ENCODE measurements at regions not wholly inside any gene's neighbourhood (a gene's known extent, or its start where the extent isn't known, plus 50 kb on each side); places are given as distances from the start of the nearest gene placed in this dataset.

- DNase-seq, result no peak
- Histone ChIP-seq H3K4me3 (no peak overlapping the region), H3K27me3 (no peaks in the 10 kb centered on the region), H3K36me3 (replicated peaks in 1 of 2) (no peaks in the 10 kb centered on the region), H3K27ac (no peak overlapping the region), H3K4me1 (replicated peaks in 1 of 2) (no peaks in the 10 kb centered on the region), H3K9me3 (replicated peaks in 1 of 3) (no peaks in the 10 kb centered on the region)
- 80 to 98% (median 92%) methylated on average over 4 of the region's 4 CpGs for WGBS, 4 donors
- no peak for TF ChIP-seq POLR2A (IDR thresholded peaks at IDR 0.05)
- TF ChIP-seq, protein P1, sequence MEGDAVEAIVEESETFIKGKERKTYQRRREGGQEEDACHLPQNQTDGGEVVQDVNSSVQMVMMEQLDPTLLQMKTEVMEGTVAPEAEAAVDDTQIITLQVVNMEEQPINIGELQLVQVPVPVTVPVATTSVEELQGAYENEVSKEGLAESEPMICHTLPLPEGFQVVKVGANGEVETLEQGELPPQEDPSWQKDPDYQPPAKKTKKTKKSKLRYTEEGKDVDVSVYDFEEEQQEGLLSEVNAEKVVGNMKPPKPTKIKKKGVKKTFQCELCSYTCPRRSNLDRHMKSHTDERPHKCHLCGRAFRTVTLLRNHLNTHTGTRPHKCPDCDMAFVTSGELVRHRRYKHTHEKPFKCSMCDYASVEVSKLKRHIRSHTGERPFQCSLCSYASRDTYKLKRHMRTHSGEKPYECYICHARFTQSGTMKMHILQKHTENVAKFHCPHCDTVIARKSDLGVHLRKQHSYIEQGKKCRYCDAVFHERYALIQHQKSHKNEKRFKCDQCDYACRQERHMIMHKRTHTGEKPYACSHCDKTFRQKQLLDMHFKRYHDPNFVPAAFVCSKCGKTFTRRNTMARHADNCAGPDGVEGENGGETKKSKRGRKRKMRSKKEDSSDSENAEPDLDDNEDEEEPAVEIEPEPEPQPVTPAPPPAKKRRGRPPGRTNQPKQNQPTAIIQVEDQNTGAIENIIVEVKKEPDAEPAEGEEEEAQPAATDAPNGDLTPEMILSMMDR (IDR thresholded peaks at IDR 0.05), result no peak
- intact Hi-C loops (cut with DNase I), result no loop called here
Observed at GRCh38 chr12:107518868-107519267, 166.7 kb upstream of the PWP1 start.

GRCh38 chr12:107519906-107520859, 165.4 kb upstream of the PWP1 start:
- no peaks in the 10 kb centered on the region for H3K4me1 ChIP-seq (replicated peaks in 1 of 2)
- H3K4me3 ChIP-seq, result no peak overlapping the region
- TF ChIP-seq, protein P1 (IDR thresholded peaks at IDR 0.05), result no peak
- TF ChIP-seq POLR2A (IDR thresholded peaks at IDR 0.05), result no peak
- no peaks in the 10 kb centered on the region for H3K9me3 ChIP-seq (replicated peaks in 1 of 3)
- H3K27ac ChIP-seq, result no peak overlapping the region
- H3K27me3 ChIP-seq, result no peaks in the 10 kb centered on the region
- no peak for DNase-seq
- intact Hi-C loops (cut with DNase I), result no loop called here
- H3K36me3 ChIP-seq (replicated peaks in 1 of 2), result no peaks in the 10 kb centered on the region
- 80 to 88% (median 86%) methylated on average over 19 of the region's 19 CpGs for WGBS, 4 donors

- intact Hi-C loops (cut with DNase I), result no loop called here
- no peak for TF ChIP-seq POLR2A (IDR thresholded peaks at IDR 0.05)
- TF ChIP-seq, protein P1 (IDR thresholded peaks at IDR 0.05), result no peak
- DNase-seq, result no peak
- WGBS, 4 donors, result 90 to 100% (median 98%) methylated on average over 3 of the region's 3 CpGs
- Histone ChIP-seq H3K4me3 (no peak overlapping the region), H3K27me3 (no peaks in the 10 kb centered on the region), H3K36me3 (replicated peaks in 1 of 2) (no peaks in the 10 kb centered on the region), H3K9me3 (replicated peaks in 1 of 3) (no peaks in the 10 kb centered on the region), H3K27ac (no peak overlapping the region), H3K4me1 (replicated peaks in 1 of 2) (no peaks in the 10 kb centered on the region)
Observed at GRCh38 chr12:107521826-107522355, 163.7 kb upstream of the PWP1 start.

DNA sequence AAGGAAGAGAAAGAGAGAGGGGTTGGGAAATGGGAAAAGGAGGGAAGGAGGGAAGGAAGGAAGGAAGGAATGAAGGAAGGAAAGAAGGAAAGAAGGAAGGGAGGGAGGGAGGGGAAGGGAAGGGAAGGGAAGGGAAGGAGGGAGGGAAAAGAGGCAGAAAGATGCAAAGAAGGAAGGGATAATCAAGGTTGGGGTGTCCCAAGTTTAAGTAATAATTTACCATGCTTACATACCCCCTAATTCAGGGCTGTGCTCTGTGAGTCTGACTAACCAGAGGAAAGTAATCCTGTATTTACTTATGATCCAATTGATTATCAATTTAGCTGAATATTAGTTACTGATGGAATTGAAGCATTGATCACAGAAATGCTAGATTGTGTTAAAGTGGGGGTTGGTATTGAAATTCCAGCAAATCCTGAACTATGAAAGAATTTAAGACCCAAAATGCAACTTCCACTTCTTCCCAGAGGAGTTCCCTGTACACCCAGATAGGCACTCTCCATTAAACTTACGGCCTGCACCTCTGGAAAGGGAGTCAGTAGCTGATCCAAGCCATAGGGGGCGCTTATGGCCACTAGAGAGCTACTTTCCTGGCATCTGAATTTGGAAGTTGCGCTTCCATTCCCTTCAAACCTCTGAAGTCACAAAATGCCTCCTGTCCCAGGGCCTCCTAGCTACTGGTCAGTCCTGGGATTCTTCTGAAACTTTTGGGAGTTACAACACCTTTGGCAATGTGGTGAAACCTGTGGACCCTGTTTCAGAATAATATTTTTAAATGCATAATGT, 162.7 kb upstream of the PWP1 start:
- no peaks in the 10 kb centered on the region for H3K4me1 ChIP-seq (replicated peaks in 1 of 2)
- H3K4me3 ChIP-seq, result no peak overlapping the region
- H3K36me3 ChIP-seq (replicated peaks in 1 of 2), result no peaks in the 10 kb centered on the region
- 81 to 93% (median 83%) methylated on average over 3 of the region's 3 CpGs for WGBS, 4 donors
- no peak for DNase-seq
- H3K27ac ChIP-seq, result no peak overlapping the region
- intact Hi-C loops (cut with DNase I), result no loop called here
- no peaks in the 10 kb centered on the region for H3K9me3 ChIP-seq (replicated peaks in 1 of 3)
- TF ChIP-seq, protein P1 (IDR thresholded peaks at IDR 0.05), result peak in 1 of 6 experiments; percentile 7
- no peak for TF ChIP-seq POLR2A (IDR thresholded peaks at IDR 0.05)
- H3K27me3 ChIP-seq, result no peaks in the 10 kb centered on the region
